Left lung (tissue), 4 donors: ENCODE measurements at regions not wholly inside any gene's neighbourhood (a gene's known extent, or its start where the extent isn't known, plus 50 kb on each side); places are given as distances from the start of the nearest gene placed in this dataset.

Source experiments
- ATAC-seq: fragments of 200-7000 bp; cut with Tn5 transposase; one replicate; pipeline ENCODE4 v1.9.1; 2020; ENCODE audit warnings: moderate library complexity
- DNase-seq, 4 donors: peaks; one replicate each; pipeline ENCODE4 v3.0.0-alpha.2; 2013 to 2020
- H3K27ac ChIP-seq, 2 donors: fragments of 200-600 bp; sonication (generic) in 1 of 2; one replicate each; pipeline versions ENCODE4 v1.5.0 to v1.8.0; 2020 to 2021
- H3K27me3 ChIP-seq, 2 donors: fragments of 200-600 bp; sonication (generic) in 1 of 2; one replicate each; pipeline versions ENCODE4 v1.5.0 to v1.8.0; 2020 to 2021
- H3K36me3 ChIP-seq, 2 donors: fragments of 200-600 bp; sonication (generic) in 1 of 2; one replicate each; pipeline versions ENCODE4 v1.5.0 to v1.8.0; 2020 to 2021
- H3K4me1 ChIP-seq, 2 donors: fragments of 200-600 bp; one replicate each; pipeline ENCODE4 v1.8.0; 2021
- H3K4me3 ChIP-seq, 2 donors: fragments of 200-600 bp; sonication (generic) in 1 of 2; one replicate each; pipeline versions ENCODE4 v1.5.0 to v1.8.0; 2020 to 2021; ENCODE audit warnings: mild to moderate bottlenecking in 1 of 2
- H3K9me3 ChIP-seq, 2 donors: fragments of 200-600 bp; sonication (generic) in 1 of 2; one replicate each; pipeline versions ENCODE4 v1.5.0 to v1.8.0; 2020 to 2021
- CTCF ChIP-seq, 2 donors: fragments of 200-600 bp; sonication (generic) in 1 of 2; IDR thresholded peaks; one replicate each; pipeline versions ENCODE4 v1.5.0 to v1.8.0; 2021; ENCODE audit warnings: antibody characterized with exemption in 2 of 2
- intact Hi-C, 2 donors: fragments of 100-400 bp; cut with DNase I; formaldehyde crosslinking; loops; one replicate each; pipeline versions ENCODE4 v1.11.2 to v1.14.2; 2022
- donor health status: DM: no; HTN: yes; CAD: no.
- donor health status: DM: no; HTN: no; CAD: no.

GRCh38 chr5:125272357-125272756 is 525.9 kb upstream of the ZNF608 start:
- no peaks in the 10 kb centered on the region for H3K9me3 ChIP-seq
- ATAC-seq (no peak), DNase-seq (no peak)
- no peaks in the 10 kb centered on the region for H3K27me3 ChIP-seq
- no peaks in the 10 kb centered on the region for H3K4me1 ChIP-seq
- TF ChIP-seq CTCF (IDR thresholded peaks at IDR 0.05): no peak
- H3K36me3 ChIP-seq: no peaks in the 10 kb centered on the region
- no peak overlapping the region for H3K27ac ChIP-seq
- no peak overlapping the region for H3K4me3 ChIP-seq
- intact Hi-C loops: no loop called here

- Histone ChIP-seq H3K27me3 (no peaks in the 10 kb centered on the region), H3K4me3 (no peak overlapping the region), H3K27ac (no peak overlapping the region), H3K4me1 (no peaks in the 10 kb centered on the region), H3K36me3 (no peaks in the 10 kb centered on the region), H3K9me3 (no peaks in the 10 kb centered on the region)
- no peak for TF ChIP-seq CTCF (IDR thresholded peaks at IDR 0.05)
- intact Hi-C loops: no loop called here
- DNase-seq (no peak), ATAC-seq (no peak)
Measured at GRCh38 chr5:125274211-125274610, 527.8 kb upstream of the ZNF608 start.

- no peaks in the 10 kb centered on the region for H3K4me1 ChIP-seq
Measured at GRCh38 chr5:125274938-125275724, 528.7 kb upstream of the ZNF608 start.

GRCh38 chr5:125275725-125276090 is 529.3 kb upstream of the ZNF608 start:
- H3K4me3 ChIP-seq: no peak overlapping the region
- H3K4me1 ChIP-seq: no peaks in the 10 kb centered on the region
- no peak for ATAC-seq

More at GRCh38 chr5:125274938-125275724, 528.7 kb upstream of the ZNF608 start:
- Histone ChIP-seq H3K9me3 (no peaks in the 10 kb centered on the region), H3K4me3 (no peak overlapping the region), H3K27me3 (no peaks in the 10 kb centered on the region), H3K27ac (no peak overlapping the region), H3K36me3 (no peaks in the 10 kb centered on the region)
- ATAC-seq: no peak
- intact Hi-C loops: no loop called here
- DNase-seq: no peak
- TF ChIP-seq CTCF (IDR thresholded peaks at IDR 0.05): no peak

GRCh38 chr5:125276096-125276495 is 529.7 kb upstream of the ZNF608 start:
- ATAC-seq: no peak
- intact Hi-C loops: no loop called here
- H3K36me3 ChIP-seq: no peaks in the 10 kb centered on the region
- DNase-seq: no peak
- no peaks in the 10 kb centered on the region for H3K9me3 ChIP-seq
- H3K4me3 ChIP-seq: no peak overlapping the region
- no peaks in the 10 kb centered on the region for H3K4me1 ChIP-seq
- H3K27me3 ChIP-seq: no peaks in the 10 kb centered on the region
- no peak overlapping the region for H3K27ac ChIP-seq
- no peak for TF ChIP-seq CTCF (IDR thresholded peaks at IDR 0.05)

More at GRCh38 chr5:125275725-125276090, 529.3 kb upstream of the ZNF608 start:
- H3K9me3 ChIP-seq: no peaks in the 10 kb centered on the region
- H3K36me3 ChIP-seq: no peaks in the 10 kb centered on the region
- no peak for TF ChIP-seq CTCF (IDR thresholded peaks at IDR 0.05)
- H3K27ac ChIP-seq: no peak overlapping the region
- intact Hi-C loops: no loop called here
- no peak for DNase-seq
- H3K27me3 ChIP-seq: no peaks in the 10 kb centered on the region
